HEK293 (cell line): ENCODE measurements at regions not wholly inside any gene's neighbourhood (a gene's known extent, or its start where the extent isn't known, plus 50 kb on each side); places are given as distances from the start of the nearest gene placed in this dataset.
A peak's percentile ranks its signal among the peaks of the same experiment; 100 is the strongest.

Source experiments
- CTCF ChIA-PET: fragments of 350-600 bp; formaldehyde crosslinking; extraction: SDS; loops from one replicate; lab custom pipeline; 2021; ENCODE audit warnings: antibody characterized with exemption; lab: Yijun Ruan, JAX
- POLR2A ChIA-PET: fragments of 300-600 bp; formaldehyde crosslinking; extraction: SDS; loops from one replicate; lab custom pipeline; 2020; ENCODE audit warnings: antibody characterized with exemption, inconsistent platforms; lab: Yijun Ruan, JAX
- H3K27ac ChIP-seq: fragments of 200-500 bp; sonication (Bioruptor generic); 2 replicates; pipeline ENCODE4 v1.5.1; 2014; ENCODE audit warnings: low read depth, low read length, control low read depth, inconsistent platforms; ENCODE audit errors: extremely low read depth
- H3K36me3 ChIP-seq, 2 experiments: fragments of 200-500 bp in 1 of 2; sonication (Bioruptor generic) in 1 of 2; 1 replicate in 1 of 2; 2 replicates in 1 of 2; pipeline ENCODE4 v1.5.1; 2014 to 2017; ENCODE audit warnings: inconsistent platforms in 2 of 2, low read length in 2 of 2; ENCODE audit not compliant: control insufficient read depth in 2 of 2, insufficient read depth in 1 of 2
- H3K4me1 ChIP-seq: fragments of 200-500 bp; sonication (Bioruptor generic); 2 replicates; pipeline ENCODE4 v1.5.1; 2014; ENCODE audit warnings: mild to moderate bottlenecking, low read length, inconsistent platforms; ENCODE audit not compliant: control insufficient read depth, insufficient read depth
- H3K4me3 ChIP-seq: 2 replicates; pipeline ENCODE4 v1.5.1; 2011; ENCODE audit warnings: low read depth, mild to moderate bottlenecking, control low read depth, low read length, moderate library complexity
- H3K9me3 ChIP-seq: fragments of 200-500 bp; sonication (Bioruptor generic); 2 replicates; pipeline ENCODE4 v1.5.1; 2014; ENCODE audit warnings: low read depth, low read length, inconsistent platforms; ENCODE audit not compliant: control insufficient read depth, insufficient read depth
- CTCF ChIP-seq: fragments of 450-650 bp; formaldehyde crosslinking; IDR thresholded peaks from 2 replicates; pipeline ENCODE4 v1.5.1; 2016; ENCODE audit warnings: missing biosample characterization, missing genetic modification characterization
- ELK4 ChIP-seq: IDR thresholded peaks from 2 replicates; pipeline ENCODE4 v1.6.1; 2011; ENCODE audit warnings: mild to moderate bottlenecking, low read depth, low read length, borderline replicate concordance
- FEZF1 ChIP-seq: fragments of 450-650 bp; formaldehyde crosslinking; IDR thresholded peaks from 2 replicates; pipeline ENCODE4 v1.5.1; 2016; ENCODE audit warnings: missing biosample characterization, missing genetic modification characterization
- GLI2 ChIP-seq: fragments of 450-650 bp; formaldehyde crosslinking; IDR thresholded peaks from 2 replicates; pipeline ENCODE4; 2017; ENCODE audit warnings: missing biosample characterization, missing genetic modification characterization, low read depth, borderline replicate concordance
- MYNN ChIP-seq: fragments of 450-650 bp; formaldehyde crosslinking; IDR thresholded peaks from 2 replicates; pipeline ENCODE4 v1.5.1; 2016; ENCODE audit warnings: missing biosample characterization, missing genetic modification characterization, borderline replicate concordance
- REPIN1 ChIP-seq: fragments of 450-650 bp; formaldehyde crosslinking; IDR thresholded peaks from 2 replicates; pipeline ENCODE4 v1.5.1; 2017; ENCODE audit warnings: missing biosample characterization, missing genetic modification characterization, low read depth
- TCF7L2 ChIP-seq: IDR thresholded peaks from 2 replicates; pipeline ENCODE4 v1.6.1; 2011; ENCODE audit warnings: low read depth, mild to moderate bottlenecking, inconsistent platforms, low read length, moderate library complexity, borderline replicate concordance
- YY1 ChIP-seq: fragments of 450-650 bp; formaldehyde crosslinking; IDR thresholded peaks from 2 replicates; pipeline ENCODE4 v1.5.1; 2018; ENCODE audit warnings: missing biosample characterization, missing genetic modification characterization
- ZBTB7A ChIP-seq: fragments of 450-650 bp; formaldehyde crosslinking; IDR thresholded peaks from 2 replicates; pipeline ENCODE4 v1.5.1; 2016; ENCODE audit warnings: low read depth, missing biosample characterization, missing genetic modification characterization
- ZEB2 ChIP-seq: fragments of 450-650 bp; formaldehyde crosslinking; IDR thresholded peaks from 2 replicates; pipeline ENCODE4 v1.5.1; 2016; ENCODE audit warnings: missing biosample characterization, missing genetic modification characterization
- ZNF121 ChIP-seq: fragments of 450-650 bp; formaldehyde crosslinking; IDR thresholded peaks from 2 replicates; pipeline ENCODE4 v1.5.1; 2016; ENCODE audit warnings: missing biosample characterization, missing genetic modification characterization
- ZNF140 ChIP-seq: fragments of 450-650 bp; formaldehyde crosslinking; IDR thresholded peaks from 2 replicates; pipeline ENCODE4 v1.5.1; 2016; ENCODE audit warnings: missing biosample characterization, missing genetic modification characterization
- ZNF214 ChIP-seq: fragments of 450-650 bp; formaldehyde crosslinking; IDR thresholded peaks from 2 replicates; pipeline ENCODE4 v1.5.1; 2017; ENCODE audit warnings: missing biosample characterization, mild to moderate bottlenecking, missing genetic modification characterization, borderline replicate concordance
- ZNF24 ChIP-seq: fragments of 450-650 bp; formaldehyde crosslinking; IDR thresholded peaks from 2 replicates; pipeline ENCODE4 v1.5.1; 2016; ENCODE audit warnings: missing biosample characterization, missing genetic modification characterization
- ZNF341 ChIP-seq: fragments of 450-650 bp; formaldehyde crosslinking; IDR thresholded peaks from 2 replicates; pipeline ENCODE4; 2016; ENCODE audit warnings: low read depth, missing biosample characterization, missing genetic modification characterization
- ZNF354C ChIP-seq: fragments of 450-650 bp; formaldehyde crosslinking; IDR thresholded peaks from 2 replicates; pipeline ENCODE4 v1.5.1; 2016; ENCODE audit warnings: missing biosample characterization, missing genetic modification characterization, low read depth, borderline replicate concordance
- ZNF366 ChIP-seq: fragments of 450-650 bp; formaldehyde crosslinking; conservative IDR thresholded peaks from 2 replicates; pipeline ENCODE4 v1.5.1; 2016; ENCODE audit warnings: missing biosample characterization, missing genetic modification characterization
- ZNF37A ChIP-seq: fragments of 450-650 bp; IDR thresholded peaks from 2 replicates; pipeline ENCODE4 v1.5.1; 2018; ENCODE audit warnings: missing biosample characterization, missing genetic modification characterization
- ZNF48 ChIP-seq: fragments of 450-650 bp; formaldehyde crosslinking; IDR thresholded peaks from 2 replicates; pipeline ENCODE4 v1.5.1; 2016; ENCODE audit warnings: missing biosample characterization, missing genetic modification characterization
- ZNF510 ChIP-seq: fragments of 450-650 bp; formaldehyde crosslinking; IDR thresholded peaks from 2 replicates; pipeline ENCODE4 v1.5.1; 2018; ENCODE audit warnings: mild to moderate bottlenecking, missing genetic modification characterization, missing biosample characterization; ENCODE audit not compliant: insufficient replicate concordance
- ZNF544 ChIP-seq: fragments of 450-650 bp; formaldehyde crosslinking; IDR thresholded peaks from 2 replicates; pipeline ENCODE4 v1.5.0; 2017; ENCODE audit warnings: missing biosample characterization, missing genetic modification characterization
- ZNF600 ChIP-seq: fragments of 450-650 bp; formaldehyde crosslinking; IDR thresholded peaks from 2 replicates; pipeline ENCODE4 v1.5.1; 2016; ENCODE audit warnings: missing biosample characterization, missing genetic modification characterization
- ZNF621 ChIP-seq: fragments of 450-650 bp; formaldehyde crosslinking; IDR thresholded peaks from 2 replicates; pipeline ENCODE4 v1.5.1; 2017; ENCODE audit warnings: missing biosample characterization, missing genetic modification characterization
- ZNF624 ChIP-seq: fragments of 450-650 bp; formaldehyde crosslinking; IDR thresholded peaks from 2 replicates; pipeline ENCODE4 v1.5.1; 2017; ENCODE audit warnings: missing biosample characterization, missing genetic modification characterization
- ZNF658 ChIP-seq: fragments of 450-650 bp; formaldehyde crosslinking; IDR thresholded peaks from 2 replicates; pipeline ENCODE4; 2016; ENCODE audit warnings: missing biosample characterization, missing genetic modification characterization
- ZNF776 ChIP-seq: fragments of 450-650 bp; formaldehyde crosslinking; IDR thresholded peaks from 2 replicates; pipeline ENCODE4 v1.5.0; 2017; ENCODE audit warnings: missing biosample characterization, missing genetic modification characterization, borderline replicate concordance
- TF ChIP-seq, protein P1 (sequence below): fragments of 450-650 bp; formaldehyde crosslinking; IDR thresholded peaks from 2 replicates; pipeline ENCODE4 v1.5.1; 2016; ENCODE audit warnings: missing biosample characterization, missing genetic modification characterization
- TF ChIP-seq, protein P2 (sequence below): fragments of 450-650 bp; formaldehyde crosslinking; IDR thresholded peaks from 2 replicates; pipeline ENCODE4 v1.5.0; 2017; ENCODE audit warnings: missing biosample characterization, missing genetic modification characterization, borderline replicate concordance

GRCh38 chr7:54817152-54817551 is 58.1 kb upstream of the SEC61G start:
- Histone ChIP-seq H3K4me1 (no peaks in the 10 kb centered on the region), H3K36me3 (no peaks in the 10 kb centered on the region), H3K4me3 (no peak overlapping the region)
- CTCF ChIA-PET, result interaction anchor here (0.6 kb wide), 1 partner anchor 437 kb away, joined by 3 read pairs; no protein-coding TSS in a partner anchor
- TF ChIP-seq YY1 (tag by site-specific recombination) (no peak), ZEB2 (no peak), ZNF544 (tag by site-specific recombination) (no peak), ZNF24 (no peak), GLI2 (no peak), REPIN1 (no peak), ZNF140 (tag by site-specific recombination) (no peak), ZBTB7A (tag by site-specific recombination) (no peak), FEZF1 (tag by site-specific recombination) (no peak), ELK4 (no peak), ZNF600 (tag by site-specific recombination) (no peak), ZNF214 (tag by site-specific recombination) (no peak), ZNF624 (tag by site-specific recombination) (no peak), MYNN (tag by site-specific recombination) (no peak)
- TF ChIP-seq, protein P1, sequence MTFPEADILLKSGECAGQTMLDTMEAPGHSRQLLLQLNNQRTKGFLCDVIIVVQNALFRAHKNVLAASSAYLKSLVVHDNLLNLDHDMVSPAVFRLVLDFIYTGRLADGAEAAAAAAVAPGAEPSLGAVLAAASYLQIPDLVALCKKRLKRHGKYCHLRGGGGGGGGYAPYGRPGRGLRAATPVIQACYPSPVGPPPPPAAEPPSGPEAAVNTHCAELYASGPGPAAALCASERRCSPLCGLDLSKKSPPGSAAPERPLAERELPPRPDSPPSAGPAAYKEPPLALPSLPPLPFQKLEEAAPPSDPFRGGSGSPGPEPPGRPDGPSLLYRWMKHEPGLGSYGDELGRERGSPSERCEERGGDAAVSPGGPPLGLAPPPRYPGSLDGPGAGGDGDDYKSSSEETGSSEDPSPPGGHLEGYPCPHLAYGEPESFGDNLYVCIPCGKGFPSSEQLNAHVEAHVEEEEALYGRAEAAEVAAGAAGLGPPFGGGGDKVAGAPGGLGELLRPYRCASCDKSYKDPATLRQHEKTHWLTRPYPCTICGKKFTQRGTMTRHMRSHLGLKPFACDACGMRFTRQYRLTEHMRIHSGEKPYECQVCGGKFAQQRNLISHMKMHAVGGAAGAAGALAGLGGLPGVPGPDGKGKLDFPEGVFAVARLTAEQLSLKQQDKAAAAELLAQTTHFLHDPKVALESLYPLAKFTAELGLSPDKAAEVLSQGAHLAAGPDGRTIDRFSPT (tag by site-specific recombination), result no peak
- TF ChIP-seq, all 188 proteins: peak for 0
- Histone ChIP-seq H3K9me3 (no peaks in the 10 kb centered on the region), H3K27ac (no peak overlapping the region)
- POLR2A ChIA-PET, result no interaction called here

- no peak overlapping the region for H3K27ac ChIP-seq
- H3K4me1 ChIP-seq, result no peaks in the 10 kb centered on the region
- ChIA-PET POLR2A (no interaction called here), CTCF (interaction anchor here (0.6 kb wide), 1 partner anchor 241 kb away, joined by 3 read pairs; no protein-coding TSS in a partner anchor)
- no peak overlapping the region for H3K4me3 ChIP-seq
- no peak for TF ChIP-seq ZNF121 (tag by site-specific recombination)
- no peak for TF ChIP-seq ZNF510
- no peak for TF ChIP-seq ZNF48 (tag by site-specific recombination)
- peak; percentile 57 for TF ChIP-seq ZNF341
- TF ChIP-seq TCF7L2, result no peak
- H3K36me3 ChIP-seq, result no peaks in the 10 kb centered on the region
- H3K9me3 ChIP-seq, result no peaks in the 10 kb centered on the region
Observed at GRCh38 chr7:54823776-54824175, 64.8 kb upstream of the SEC61G start.

DNA sequence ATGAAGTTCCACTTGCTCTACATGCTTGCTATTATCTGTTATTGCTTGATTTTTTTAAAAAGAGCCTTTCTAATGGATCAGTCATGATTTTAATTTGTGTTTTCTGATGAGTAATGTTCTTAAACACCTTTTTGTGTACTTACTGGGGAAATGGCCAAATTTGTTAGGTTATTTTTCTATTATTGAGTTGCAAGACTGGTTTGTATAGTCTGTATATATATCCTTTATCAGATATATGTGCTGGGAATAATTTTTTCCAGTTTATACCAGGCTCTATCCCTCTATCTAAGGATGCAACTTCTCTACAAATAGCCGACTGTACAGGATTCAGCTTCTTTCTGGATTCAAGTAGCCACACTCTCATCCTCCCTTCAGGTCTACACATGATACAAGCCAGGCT is 65.6 kb upstream of the SEC61G start:
- no peaks in the 10 kb centered on the region for H3K36me3 ChIP-seq
- no peak overlapping the region for H3K4me3 ChIP-seq
- ChIA-PET POLR2A (no interaction called here), CTCF (no interaction called here)
- H3K4me1 ChIP-seq, result no peaks in the 10 kb centered on the region
- TF ChIP-seq ZNF37A (no peak), ZNF354C (no peak), ZNF658 (tag by site-specific recombination) (no peak), CTCF (no peak), ZNF776 (tag by site-specific recombination) (no peak), ZNF621 (tag by site-specific recombination) (no peak), ZNF366 (tag by site-specific recombination) (no peak)
- TF ChIP-seq, protein P2, sequence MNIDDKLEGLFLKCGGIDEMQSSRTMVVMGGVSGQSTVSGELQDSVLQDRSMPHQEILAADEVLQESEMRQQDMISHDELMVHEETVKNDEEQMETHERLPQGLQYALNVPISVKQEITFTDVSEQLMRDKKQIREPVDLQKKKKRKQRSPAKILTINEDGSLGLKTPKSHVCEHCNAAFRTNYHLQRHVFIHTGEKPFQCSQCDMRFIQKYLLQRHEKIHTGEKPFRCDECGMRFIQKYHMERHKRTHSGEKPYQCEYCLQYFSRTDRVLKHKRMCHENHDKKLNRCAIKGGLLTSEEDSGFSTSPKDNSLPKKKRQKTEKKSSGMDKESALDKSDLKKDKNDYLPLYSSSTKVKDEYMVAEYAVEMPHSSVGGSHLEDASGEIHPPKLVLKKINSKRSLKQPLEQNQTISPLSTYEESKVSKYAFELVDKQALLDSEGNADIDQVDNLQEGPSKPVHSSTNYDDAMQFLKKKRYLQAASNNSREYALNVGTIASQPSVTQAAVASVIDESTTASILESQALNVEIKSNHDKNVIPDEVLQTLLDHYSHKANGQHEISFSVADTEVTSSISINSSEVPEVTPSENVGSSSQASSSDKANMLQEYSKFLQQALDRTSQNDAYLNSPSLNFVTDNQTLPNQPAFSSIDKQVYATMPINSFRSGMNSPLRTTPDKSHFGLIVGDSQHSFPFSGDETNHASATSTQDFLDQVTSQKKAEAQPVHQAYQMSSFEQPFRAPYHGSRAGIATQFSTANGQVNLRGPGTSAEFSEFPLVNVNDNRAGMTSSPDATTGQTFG, result no peak
- no peak overlapping the region for H3K27ac ChIP-seq
- H3K9me3 ChIP-seq, result no peaks in the 10 kb centered on the region
